Mesothelial cell of epicardium (in vitro differentiated cells): ENCODE measurements at regions not wholly inside any gene's neighbourhood (a gene's known extent, or its start where the extent isn't known, plus 50 kb on each side); places are given as distances from the start of the nearest gene placed in this dataset.

Experiments used
- DNase-seq, 2 experiments: peaks; one replicate each; pipeline ENCODE4 v3.0.0; 2021; ENCODE audit warnings: low spot score in 2 of 2; ENCODE audit not compliant: unreplicated experiment in 2 of 2
- H3K27ac Mint-ChIP-seq: 2 replicates; pipeline ENCODE4 v1.8.0; 2021; ENCODE audit warnings: mixed read lengths
- H3K27me3 Mint-ChIP-seq: 2 replicates; pipeline ENCODE4 v1.8.0; 2021; ENCODE audit warnings: low read depth, mixed read lengths
- H3K36me3 Mint-ChIP-seq: 2 replicates; pipeline ENCODE4 v1.8.0; 2021; ENCODE audit warnings: mixed read lengths
- H3K4me1 Mint-ChIP-seq: 2 replicates; pipeline ENCODE4 v1.8.0; 2021; ENCODE audit warnings: mixed read lengths
- H3K4me3 Mint-ChIP-seq: 2 replicates; pipeline ENCODE4 v1.8.0; 2021; ENCODE audit warnings: mild to moderate bottlenecking, moderate library complexity, mixed read lengths
- H3K9me3 Mint-ChIP-seq: 2 replicates; pipeline ENCODE4 v1.8.0; 2021; ENCODE audit warnings: mixed read lengths
- TF ChIP-seq, protein P1 (sequence below): fragments of 200-600 bp; sonication (generic); IDR thresholded peaks from one replicate; pipeline ENCODE4 v1.5.0; 2021; ENCODE audit warnings: antibody characterized with exemption; ENCODE audit not compliant: unreplicated experiment

DNA sequence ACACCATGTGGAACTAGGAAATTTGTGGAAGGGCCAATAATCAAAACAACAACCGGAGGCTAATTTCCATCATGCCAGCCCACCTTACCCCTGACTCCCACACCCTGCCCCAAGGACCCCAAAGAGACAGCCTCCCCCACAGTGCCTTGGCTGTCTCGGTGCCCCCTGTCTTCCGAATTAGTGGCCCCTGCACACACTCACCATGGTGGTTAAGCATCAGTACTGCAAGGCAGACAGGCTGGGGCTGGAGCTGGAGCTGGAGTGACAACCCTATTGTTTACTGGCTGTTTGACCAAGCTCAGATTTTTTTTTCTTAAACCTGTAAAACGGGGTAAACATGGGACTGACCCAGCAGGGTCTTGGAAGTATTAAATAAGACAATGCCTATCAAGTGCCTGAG is 238.0 kb downstream of the TFAP2C start:
- Mint-ChIP-seq H3K4me1 (no peaks in the 10 kb centered on the region), H3K36me3 (no peaks in the 10 kb centered on the region), H3K27ac (no peak overlapping the region), H3K4me3 (no peak overlapping the region), H3K27me3 (peaks cover 21% of the 10 kb centered on the region), H3K9me3 (peaks cover 9% of the 10 kb centered on the region)
- TF ChIP-seq, protein P1, sequence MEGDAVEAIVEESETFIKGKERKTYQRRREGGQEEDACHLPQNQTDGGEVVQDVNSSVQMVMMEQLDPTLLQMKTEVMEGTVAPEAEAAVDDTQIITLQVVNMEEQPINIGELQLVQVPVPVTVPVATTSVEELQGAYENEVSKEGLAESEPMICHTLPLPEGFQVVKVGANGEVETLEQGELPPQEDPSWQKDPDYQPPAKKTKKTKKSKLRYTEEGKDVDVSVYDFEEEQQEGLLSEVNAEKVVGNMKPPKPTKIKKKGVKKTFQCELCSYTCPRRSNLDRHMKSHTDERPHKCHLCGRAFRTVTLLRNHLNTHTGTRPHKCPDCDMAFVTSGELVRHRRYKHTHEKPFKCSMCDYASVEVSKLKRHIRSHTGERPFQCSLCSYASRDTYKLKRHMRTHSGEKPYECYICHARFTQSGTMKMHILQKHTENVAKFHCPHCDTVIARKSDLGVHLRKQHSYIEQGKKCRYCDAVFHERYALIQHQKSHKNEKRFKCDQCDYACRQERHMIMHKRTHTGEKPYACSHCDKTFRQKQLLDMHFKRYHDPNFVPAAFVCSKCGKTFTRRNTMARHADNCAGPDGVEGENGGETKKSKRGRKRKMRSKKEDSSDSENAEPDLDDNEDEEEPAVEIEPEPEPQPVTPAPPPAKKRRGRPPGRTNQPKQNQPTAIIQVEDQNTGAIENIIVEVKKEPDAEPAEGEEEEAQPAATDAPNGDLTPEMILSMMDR, result no peak
- DNase-seq, result no peak

GRCh38 chr20:56868746-56869145 is 239.6 kb downstream of the TFAP2C start:
- TF ChIP-seq, protein P1, result no peak
- no peaks in the 10 kb centered on the region for H3K4me1 Mint-ChIP-seq
- no peak overlapping the region for H3K27ac Mint-ChIP-seq
- peaks cover 35% of the 10 kb centered on the region for H3K27me3 Mint-ChIP-seq
- DNase-seq, result no peak
- H3K9me3 Mint-ChIP-seq, result peaks cover 9% of the 10 kb centered on the region
- no peaks in the 10 kb centered on the region for H3K36me3 Mint-ChIP-seq
- H3K4me3 Mint-ChIP-seq, result no peak overlapping the region

GRCh38 chr20:56870271-56870670 is 241.2 kb downstream of the TFAP2C start:
- DNase-seq, result no peak
- Mint-ChIP-seq H3K36me3 (no peaks in the 10 kb centered on the region), H3K27me3 (peaks cover 34% of the 10 kb centered on the region), H3K27ac (no peak overlapping the region), H3K9me3 (peaks cover 9% of the 10 kb centered on the region), H3K4me3 (no peak overlapping the region), H3K4me1 (no peaks in the 10 kb centered on the region)
- TF ChIP-seq, protein P1, result no peak

DNA sequence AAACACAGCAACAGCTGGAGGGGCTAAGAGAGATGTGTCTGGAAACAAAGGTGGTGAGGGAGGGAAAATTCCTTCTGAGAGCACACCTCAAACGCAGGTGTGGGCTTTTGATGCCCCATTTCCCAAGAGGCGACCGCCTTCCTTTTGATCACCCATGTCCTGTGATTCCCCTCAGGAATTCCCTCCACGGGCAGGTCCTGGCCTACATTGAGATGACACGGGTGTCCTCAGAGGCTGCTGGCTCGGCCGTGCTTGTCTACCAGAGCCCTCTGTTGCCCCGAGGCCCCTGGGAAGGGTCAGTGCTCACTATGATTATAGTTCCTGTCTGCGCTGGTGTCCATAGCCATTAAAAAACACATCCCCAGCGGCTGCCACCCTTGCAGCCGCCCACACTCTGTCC is 242.6 kb downstream of the TFAP2C start:
- no peaks in the 10 kb centered on the region for H3K36me3 Mint-ChIP-seq
- TF ChIP-seq, protein P1, result no peak
- no peak overlapping the region for H3K4me3 Mint-ChIP-seq
- peaks cover 28% of the 10 kb centered on the region for H3K27me3 Mint-ChIP-seq
- no peak for DNase-seq
- no peaks in the 10 kb centered on the region for H3K4me1 Mint-ChIP-seq
- H3K27ac Mint-ChIP-seq, result no peak overlapping the region
- H3K9me3 Mint-ChIP-seq, result peaks cover 9% of the 10 kb centered on the region

GRCh38 chr20:56872620-56873458 is 243.7 kb downstream of the TFAP2C start:
- Mint-ChIP-seq H3K27me3 (peaks cover 28% of the 10 kb centered on the region), H3K27ac (no peak overlapping the region), H3K36me3 (no peaks in the 10 kb centered on the region), H3K4me3 (no peak overlapping the region), H3K4me1 (no peaks in the 10 kb centered on the region), H3K9me3 (peaks cover 9% of the 10 kb centered on the region)
- TF ChIP-seq, protein P1, result no peak
- no peak for DNase-seq
